ENCODE measurements at regions not wholly inside any gene's neighbourhood (a gene's known extent, or its start where the extent isn't known, plus 50 kb on each side); places are given as distances from the start of the nearest gene placed in this dataset.

GRCh38 chr5:92559781-92560180 lies 1021.2 kb downstream of the NR2F1-AS1 start:
- Histone ChIP-seq H3K79me2 (replicated peaks; ENCODE audit: insufficient read depth, low read length) (no peaks in the 10 kb centered on the region), H3K27me3 (ENCODE audit: insufficient read depth, low read depth, low read length) (peaks cover 60% of the 10 kb centered on the region), H3K9me3 (ENCODE audit: low read length) (no peaks in the 10 kb centered on the region), H4K20me1 (ENCODE audit: insufficient read depth) (no peaks in the 10 kb centered on the region), H2AFZ (ENCODE audit: low read depth, low read length) (no peak overlapping the region), H3K4me3 (ENCODE audit: low read length) (no peak overlapping the region), H3K4me2 (ENCODE audit: low read length) (no peak overlapping the region), H3K9ac (ENCODE audit: low read length) (no peak overlapping the region), H3K36me3 (ENCODE audit: insufficient read depth, low read length) (no peaks in the 10 kb centered on the region), H3K9me2 (ENCODE audit: insufficient read depth, low read length) (no peaks in the 10 kb centered on the region), H3K27ac (ENCODE audit: low read length) (no peak overlapping the region), H3F3A (ENCODE audit: insufficient read depth, low read length, poor library complexity, severe bottlenecking) (peaks cover 11% of the 10 kb centered on the region)
- TF ChIP-seq RAD21 (conservative IDR thresholded peaks at IDR 0.05), result no peak
- TF ChIP-seq POLR2AphosphoS5 (IDR thresholded peaks at IDR 0.05), result no peak
- no peak for TF ChIP-seq EP300 (conservative IDR thresholded peaks at IDR 0.05; ENCODE audit: poor library complexity, severe bottlenecking)
- TF ChIP-seq, protein P1, sequence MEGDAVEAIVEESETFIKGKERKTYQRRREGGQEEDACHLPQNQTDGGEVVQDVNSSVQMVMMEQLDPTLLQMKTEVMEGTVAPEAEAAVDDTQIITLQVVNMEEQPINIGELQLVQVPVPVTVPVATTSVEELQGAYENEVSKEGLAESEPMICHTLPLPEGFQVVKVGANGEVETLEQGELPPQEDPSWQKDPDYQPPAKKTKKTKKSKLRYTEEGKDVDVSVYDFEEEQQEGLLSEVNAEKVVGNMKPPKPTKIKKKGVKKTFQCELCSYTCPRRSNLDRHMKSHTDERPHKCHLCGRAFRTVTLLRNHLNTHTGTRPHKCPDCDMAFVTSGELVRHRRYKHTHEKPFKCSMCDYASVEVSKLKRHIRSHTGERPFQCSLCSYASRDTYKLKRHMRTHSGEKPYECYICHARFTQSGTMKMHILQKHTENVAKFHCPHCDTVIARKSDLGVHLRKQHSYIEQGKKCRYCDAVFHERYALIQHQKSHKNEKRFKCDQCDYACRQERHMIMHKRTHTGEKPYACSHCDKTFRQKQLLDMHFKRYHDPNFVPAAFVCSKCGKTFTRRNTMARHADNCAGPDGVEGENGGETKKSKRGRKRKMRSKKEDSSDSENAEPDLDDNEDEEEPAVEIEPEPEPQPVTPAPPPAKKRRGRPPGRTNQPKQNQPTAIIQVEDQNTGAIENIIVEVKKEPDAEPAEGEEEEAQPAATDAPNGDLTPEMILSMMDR (IDR thresholded peaks at IDR 0.05; ENCODE audit: poor library complexity, severe bottlenecking), result no peak
- no peak for TF ChIP-seq TAF1 (IDR thresholded peaks at IDR 0.05; ENCODE audit: low read depth)
- no peak for TF ChIP-seq EZH2 (IDR thresholded peaks at IDR 0.05; ENCODE audit: borderline replicate concordance, insufficient read depth, low read length, poor library complexity, severe bottlenecking)
- TF ChIP-seq MXI1 (conservative IDR thresholded peaks at IDR 0.05; ENCODE audit: poor library complexity, severe bottlenecking), result no peak
- TF ChIP-seq, protein P2, sequence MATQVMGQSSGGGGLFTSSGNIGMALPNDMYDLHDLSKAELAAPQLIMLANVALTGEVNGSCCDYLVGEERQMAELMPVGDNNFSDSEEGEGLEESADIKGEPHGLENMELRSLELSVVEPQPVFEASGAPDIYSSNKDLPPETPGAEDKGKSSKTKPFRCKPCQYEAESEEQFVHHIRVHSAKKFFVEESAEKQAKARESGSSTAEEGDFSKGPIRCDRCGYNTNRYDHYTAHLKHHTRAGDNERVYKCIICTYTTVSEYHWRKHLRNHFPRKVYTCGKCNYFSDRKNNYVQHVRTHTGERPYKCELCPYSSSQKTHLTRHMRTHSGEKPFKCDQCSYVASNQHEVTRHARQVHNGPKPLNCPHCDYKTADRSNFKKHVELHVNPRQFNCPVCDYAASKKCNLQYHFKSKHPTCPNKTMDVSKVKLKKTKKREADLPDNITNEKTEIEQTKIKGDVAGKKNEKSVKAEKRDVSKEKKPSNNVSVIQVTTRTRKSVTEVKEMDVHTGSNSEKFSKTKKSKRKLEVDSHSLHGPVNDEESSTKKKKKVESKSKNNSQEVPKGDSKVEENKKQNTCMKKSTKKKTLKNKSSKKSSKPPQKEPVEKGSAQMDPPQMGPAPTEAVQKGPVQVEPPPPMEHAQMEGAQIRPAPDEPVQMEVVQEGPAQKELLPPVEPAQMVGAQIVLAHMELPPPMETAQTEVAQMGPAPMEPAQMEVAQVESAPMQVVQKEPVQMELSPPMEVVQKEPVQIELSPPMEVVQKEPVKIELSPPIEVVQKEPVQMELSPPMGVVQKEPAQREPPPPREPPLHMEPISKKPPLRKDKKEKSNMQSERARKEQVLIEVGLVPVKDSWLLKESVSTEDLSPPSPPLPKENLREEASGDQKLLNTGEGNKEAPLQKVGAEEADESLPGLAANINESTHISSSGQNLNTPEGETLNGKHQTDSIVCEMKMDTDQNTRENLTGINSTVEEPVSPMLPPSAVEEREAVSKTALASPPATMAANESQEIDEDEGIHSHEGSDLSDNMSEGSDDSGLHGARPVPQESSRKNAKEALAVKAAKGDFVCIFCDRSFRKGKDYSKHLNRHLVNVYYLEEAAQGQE (IDR thresholded peaks at IDR 0.05; ENCODE audit: borderline replicate concordance), result no peak
- TF ChIP-seq SMC3 (conservative IDR thresholded peaks at IDR 0.05; ENCODE audit: poor library complexity), result no peak

- TF ChIP-seq RAD21 (conservative IDR thresholded peaks at IDR 0.05), result no peak
- TF ChIP-seq TAF1 (IDR thresholded peaks at IDR 0.05; ENCODE audit: low read depth), result no peak
- TF ChIP-seq MXI1 (conservative IDR thresholded peaks at IDR 0.05; ENCODE audit: poor library complexity, severe bottlenecking), result no peak
- TF ChIP-seq POLR2AphosphoS5 (IDR thresholded peaks at IDR 0.05), result no peak
- no peak for TF ChIP-seq SMC3 (conservative IDR thresholded peaks at IDR 0.05; ENCODE audit: poor library complexity)
- peaks cover 11% of the 10 kb centered on the region for H3F3A ChIP-seq (ENCODE audit: insufficient read depth, low read length, poor library complexity, severe bottlenecking)
- H4K20me1 ChIP-seq (ENCODE audit: insufficient read depth), result no peaks in the 10 kb centered on the region
- no peak overlapping the region for H3K27ac ChIP-seq (ENCODE audit: low read length)
- H3K9me2 ChIP-seq (ENCODE audit: insufficient read depth, low read length), result no peaks in the 10 kb centered on the region
- H3K9me3 ChIP-seq (ENCODE audit: low read length), result no peaks in the 10 kb centered on the region
- no peak overlapping the region for H3K4me2 ChIP-seq (ENCODE audit: low read length)
- no peaks in the 10 kb centered on the region for H3K36me3 ChIP-seq (ENCODE audit: insufficient read depth, low read length)
- H2AFZ ChIP-seq (ENCODE audit: low read depth, low read length), result no peak overlapping the region
- no peak overlapping the region for H3K4me3 ChIP-seq (ENCODE audit: low read length)
- peaks cover 61% of the 10 kb centered on the region for H3K27me3 ChIP-seq (ENCODE audit: insufficient read depth, low read depth, low read length)
- H3K9ac ChIP-seq (ENCODE audit: low read length), result no peak overlapping the region
- H3K79me2 ChIP-seq (replicated peaks; ENCODE audit: insufficient read depth, low read length), result no peaks in the 10 kb centered on the region
Observed at GRCh38 chr5:92559331-92559730, 1021.7 kb downstream of the NR2F1-AS1 start.
